SK-N-SH (cell line): ENCODE measurements at regions not wholly inside any gene's neighbourhood (a gene's known extent, or its start where the extent isn't known, plus 50 kb on each side); places are given as distances from the start of the nearest gene placed in this dataset.

Experiments used
- CTCF ChIA-PET: fragments of 300-600, 350-600 bp; formaldehyde crosslinking; extraction: SDS; loops from one replicate; lab custom pipeline; 2021; lab: Yijun Ruan, JAX
- POLR2A ChIA-PET: fragments of 350-600 bp; sonication (Branson Sonifier 250); formaldehyde crosslinking; extraction: SDS; loops from one replicate; lab custom pipeline; 2020; ENCODE audit warnings: antibody characterized with exemption, inconsistent platforms; lab: Yijun Ruan, JAX
- DNase-seq: peaks from one replicate; pipeline ENCODE4 v3.0.0; 2012
- H2AFZ ChIP-seq: fragments of 200-600 bp; sonication (generic); 2 replicates; pipeline ENCODE4 v1.8.1; 2016; ENCODE audit warnings: antibody characterized with exemption, mild to moderate bottlenecking, low read depth
- H3F3A ChIP-seq: fragments of 200-600 bp; sonication (generic); replicated peaks from 2 replicates; pipeline ENCODE3; 2016; ENCODE audit warnings: antibody characterized with exemption, mild to moderate bottlenecking; ENCODE audit not compliant: insufficient read depth
- H3K27ac ChIP-seq, 2 experiments: fragments of 200-500 bp in 1 of 2; fragments of 200-600 bp in 1 of 2; sonication (Bioruptor generic) in 1 of 2; sonication (generic), shearing (Covaris generic) in 1 of 2; 2 replicates each; pipeline versions ENCODE4 v1.5.1 to v1.6.1; 2014 to 2016; ENCODE audit warnings: low read depth in 2 of 2, inconsistent platforms in 1 of 2, low read length in 1 of 2, mild to moderate bottlenecking in 1 of 2, mixed read lengths in 1 of 2
- H3K27me3 ChIP-seq: fragments of 200-600 bp; sonication (generic), shearing (Covaris generic); 2 replicates; pipeline ENCODE4 v1.6.1; 2016; ENCODE audit warnings: mixed run types; ENCODE audit not compliant: insufficient read depth
- H3K36me3 ChIP-seq, 2 experiments: fragments of 200-500 bp in 1 of 2; fragments of 200-600 bp in 1 of 2; sonication (Bioruptor generic) in 1 of 2; sonication (generic) in 1 of 2; replicated peaks in 1 of 2; 2 replicates each; pipeline versions ENCODE3 to v1.5.1; 2014 to 2016; ENCODE audit warnings: low read length in 1 of 2, mild to moderate bottlenecking in 1 of 2; ENCODE audit not compliant: insufficient read depth in 2 of 2, control insufficient read depth in 1 of 2
- H3K4me1 ChIP-seq, 2 experiments: fragments of 200-500 bp in 1 of 2; fragments of 200-600 bp in 1 of 2; sonication (Bioruptor generic) in 1 of 2; sonication (generic), shearing (Covaris generic) in 1 of 2; 2 replicates each; pipeline versions ENCODE4 v1.5.1 to v1.6.1; 2014 to 2016; ENCODE audit warnings: low read depth in 1 of 2, low read length in 1 of 2, mixed run types in 1 of 2; ENCODE audit not compliant: insufficient read depth in 2 of 2, control insufficient read depth in 1 of 2
- H3K4me2 ChIP-seq: fragments of 200-600 bp; sonication (generic), shearing (Covaris generic); 2 replicates; pipeline ENCODE4 v1.6.1; 2017; ENCODE audit warnings: mixed run types
- H3K4me3 ChIP-seq, 2 experiments: fragments of 200-500 bp in 1 of 2; fragments of 200-600 bp in 1 of 2; sonication (Bioruptor generic) in 1 of 2; sonication (generic), shearing (Covaris generic) in 1 of 2; 2 replicates each; pipeline versions ENCODE4 v1.5.1 to v1.8.1; 2014 to 2016; ENCODE audit warnings: low read depth in 2 of 2, inconsistent platforms in 1 of 2, low read length in 1 of 2, mild to moderate bottlenecking in 1 of 2, mixed read lengths in 1 of 2, moderate library complexity in 1 of 2
- H3K79me2 ChIP-seq: fragments of 200-600 bp; sonication (generic); 2 replicates; pipeline ENCODE4 v1.8.1; 2017; ENCODE audit warnings: mild to moderate bottlenecking; ENCODE audit not compliant: insufficient read depth
- H3K9ac ChIP-seq: fragments of 200-600 bp; sonication (generic); 2 replicates; pipeline ENCODE4 v1.6.1; 2017; ENCODE audit warnings: mixed run types
- H3K9me2 ChIP-seq: fragments of 200-600 bp; sonication (generic); 2 replicates; pipeline ENCODE4 v1.6.1; 2017; ENCODE audit warnings: mixed run types
- H3K9me3 ChIP-seq: fragments of 200-600 bp; sonication (generic); 2 replicates; pipeline ENCODE4 v1.6.1; 2017; ENCODE audit warnings: mixed run types, mild to moderate bottlenecking, moderate library complexity
- H4K20me1 ChIP-seq: fragments of 200-600 bp; sonication (generic); 2 replicates; pipeline ENCODE4 v1.6.1; 2017; ENCODE audit warnings: mild to moderate bottlenecking, mixed run types; ENCODE audit not compliant: insufficient read depth
- CHD2 ChIP-seq: fragments of 150-350 bp; IDR thresholded peaks from 2 replicates; pipeline ENCODE4 v1.6.1; 2018; ENCODE audit warnings: low read length; ENCODE audit not compliant: partially characterized antibody
- ELF1 ChIP-seq: IDR thresholded peaks from 2 replicates; pipeline ENCODE4 v1.4.0; 2012
- EP300 ChIP-seq, 2 experiments: IDR thresholded peaks; 2 replicates each; pipeline versions ENCODE4 v1.4.0 to v1.6.1; 2012; ENCODE audit warnings: borderline replicate concordance in 1 of 2, low read depth in 1 of 2, low read length in 1 of 2
- FOSL2 ChIP-seq: IDR thresholded peaks from 2 replicates; pipeline ENCODE4 v1.4.0; 2012; ENCODE audit warnings: low read depth, mild to moderate bottlenecking, moderate library complexity, borderline replicate concordance
- FOXJ3 ChIP-seq: sonication (generic); formaldehyde crosslinking; IDR thresholded peaks from 2 replicates; pipeline ENCODE4 v1.5.1; 2020; ENCODE audit warnings: mild to moderate bottlenecking, missing genetic modification reagents
- GABPA ChIP-seq: IDR thresholded peaks from 2 replicates; pipeline ENCODE4 v1.4.0; 2012; ENCODE audit warnings: low read depth, mild to moderate bottlenecking
- GATA2 ChIP-seq: sonication (generic); formaldehyde crosslinking; IDR thresholded peaks from 2 replicates; pipeline ENCODE4 v1.5.0; 2020; ENCODE audit warnings: mild to moderate bottlenecking, missing genetic modification reagents
- JUND ChIP-seq: IDR thresholded peaks from 2 replicates; pipeline ENCODE4 v1.4.0; 2012
- MXI1 ChIP-seq: IDR thresholded peaks from 2 replicates; pipeline ENCODE4 v1.6.1; 2012; ENCODE audit warnings: mild to moderate bottlenecking, low read depth, low read length, improper control_type of control experiment
- NFIC ChIP-seq: IDR thresholded peaks from 2 replicates; pipeline ENCODE4 v1.4.0; 2012; ENCODE audit warnings: borderline replicate concordance
- RAD21 ChIP-seq: IDR thresholded peaks from 2 replicates; pipeline ENCODE4 v1.6.1; 2012; ENCODE audit warnings: mild to moderate bottlenecking, low read length
- RFX5 ChIP-seq: IDR thresholded peaks from 2 replicates; pipeline ENCODE4 v1.6.1; 2012; ENCODE audit warnings: mild to moderate bottlenecking, improper control_type of control experiment, low read length
- TAF1 ChIP-seq: IDR thresholded peaks from 2 replicates; pipeline ENCODE4 v1.6.1; 2012; ENCODE audit warnings: low read depth, mild to moderate bottlenecking, low read length, moderate library complexity, borderline replicate concordance
- TCF12 ChIP-seq: IDR thresholded peaks from 2 replicates; pipeline ENCODE4 v1.4.0; 2012
- TEAD4 ChIP-seq: IDR thresholded peaks from 2 replicates; pipeline ENCODE4 v1.4.0; 2012; ENCODE audit warnings: mild to moderate bottlenecking, borderline replicate concordance; ENCODE audit not compliant: insufficient read depth
- USF1 ChIP-seq: IDR thresholded peaks from 2 replicates; pipeline ENCODE4 v1.4.0; 2012; ENCODE audit warnings: low read depth, borderline replicate concordance
- YY1 ChIP-seq: IDR thresholded peaks from 2 replicates; pipeline ENCODE4 v1.4.0; 2012; ENCODE audit warnings: low read depth, mild to moderate bottlenecking
- WGBS: methylation state at CpG from one replicate; pipeline ENCODE4 v1.1.6; 2017; ENCODE audit warnings: low lambda C conversion rate; 5-methylcytosine and 5-hydroxymethylcytosine counted together
- TF ChIP-seq, protein P1 (sequence below): fragments of 200-600 bp; sonication (generic); IDR thresholded peaks from 2 replicates; pipeline ENCODE4 v1.6.1; 2017; ENCODE audit warnings: antibody characterized with exemption, mild to moderate bottlenecking, moderate library complexity
- TF ChIP-seq, protein P2 (sequence below): IDR thresholded peaks from 2 replicates; pipeline ENCODE4 v1.4.0; 2012; ENCODE audit warnings: low read depth, borderline replicate concordance

- no peak for TF ChIP-seq CHD2
- no peak for TF ChIP-seq FOSL2
- no peak for TF ChIP-seq MXI1
- no peak for TF ChIP-seq RAD21
- TF ChIP-seq ELF1, result no peak
- TF ChIP-seq TCF12, result no peak
- no peak for TF ChIP-seq RFX5
- TF ChIP-seq, all 33 proteins: peak for 0
Measured at GRCh38 chr11:82631722-82632630, 101.7 kb downstream of the FAM181B start (continued).

GRCh38 chr11:82610671-82611070 is 123.0 kb downstream of the FAM181B start:
- no peak for TF ChIP-seq YY1
- TF ChIP-seq USF1, result no peak
- no peak for TF ChIP-seq FOSL2
- TF ChIP-seq JUND, result no peak
- no peak for TF ChIP-seq TEAD4
- TF ChIP-seq RFX5, result no peak
- no peak for DNase-seq
- H3K9ac ChIP-seq, result no peak overlapping the region
- ChIA-PET CTCF (interaction anchor here (0.7 kb wide), 1 partner anchor 100 kb away, joined by 3 read pairs; no protein-coding TSS in a partner anchor), POLR2A (no interaction called here)
- H3K4me1 ChIP-seq, result no peaks in the 10 kb centered on the region
- H3K4me3 ChIP-seq, result no peak overlapping the region
- no peak overlapping the region for H2AFZ ChIP-seq
- H3K4me2 ChIP-seq, result no peak overlapping the region
- no peaks in the 10 kb centered on the region for H3K79me2 ChIP-seq
- H3K9me3 ChIP-seq, result no peaks in the 10 kb centered on the region
- H3F3A ChIP-seq, result no peaks in the 10 kb centered on the region
- no peaks in the 10 kb centered on the region for H3K27me3 ChIP-seq
- H3K9me2 ChIP-seq, result no peaks in the 10 kb centered on the region
- H3K27ac ChIP-seq, result no peak overlapping the region
- no peaks in the 10 kb centered on the region for H4K20me1 ChIP-seq
- H3K36me3 ChIP-seq, result no peaks in the 10 kb centered on the region

DNA sequence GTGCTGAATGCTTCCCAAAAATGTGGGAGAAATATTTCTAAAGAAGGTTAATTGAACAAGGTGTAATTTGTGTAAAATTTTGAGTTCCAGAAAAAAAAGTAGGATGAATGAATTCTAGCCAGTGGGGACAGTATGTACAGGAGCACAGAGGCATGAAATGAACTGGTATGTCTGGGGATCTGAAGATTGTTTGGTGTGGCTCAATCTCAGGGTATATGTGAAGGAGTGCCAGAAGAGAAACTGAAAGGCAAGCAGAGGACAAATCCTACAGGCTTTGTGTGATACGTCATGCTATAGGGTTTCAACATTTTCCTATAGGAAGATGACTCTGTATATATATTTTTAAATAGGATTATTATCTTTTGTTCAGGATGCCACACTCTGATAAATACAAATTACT is 126.9 kb downstream of the FAM181B start:
- no peak overlapping the region for H3K4me3 ChIP-seq
- H4K20me1 ChIP-seq, result no peaks in the 10 kb centered on the region
- H3K27me3 ChIP-seq, result no peaks in the 10 kb centered on the region
- no peak overlapping the region for H2AFZ ChIP-seq
- no peaks in the 10 kb centered on the region for H3K9me2 ChIP-seq
- no peaks in the 10 kb centered on the region for H3K9me3 ChIP-seq
- H3K36me3 ChIP-seq, result no peaks in the 10 kb centered on the region
- POLR2A ChIA-PET, result no interaction called here
- no peaks in the 10 kb centered on the region for H3K4me1 ChIP-seq
- DNase-seq, result no peak
- no peak overlapping the region for H3K9ac ChIP-seq
- H3F3A ChIP-seq, result no peaks in the 10 kb centered on the region
- WGBS, result 23% methylated on average over 1 of the region's 1 CpG
- no peak overlapping the region for H3K27ac ChIP-seq
- no peak overlapping the region for H3K4me2 ChIP-seq
- CTCF ChIA-PET, result no interaction called here
- no peaks in the 10 kb centered on the region for H3K79me2 ChIP-seq
- TF ChIP-seq RFX5, result no peak
- no peak for TF ChIP-seq CHD2
- no peak for TF ChIP-seq EP300 (IDR thresholded peaks at IDR 0.05; ENCODE audit: borderline replicate concordance in 1 of 2, low read depth in 1 of 2, low read length in 1 of 2)
- no peak for TF ChIP-seq YY1
- TF ChIP-seq GABPA, result no peak
- no peak for TF ChIP-seq USF1
- TF ChIP-seq GATA2, result no peak
- no peak for TF ChIP-seq TCF12
- TF ChIP-seq, protein P1, sequence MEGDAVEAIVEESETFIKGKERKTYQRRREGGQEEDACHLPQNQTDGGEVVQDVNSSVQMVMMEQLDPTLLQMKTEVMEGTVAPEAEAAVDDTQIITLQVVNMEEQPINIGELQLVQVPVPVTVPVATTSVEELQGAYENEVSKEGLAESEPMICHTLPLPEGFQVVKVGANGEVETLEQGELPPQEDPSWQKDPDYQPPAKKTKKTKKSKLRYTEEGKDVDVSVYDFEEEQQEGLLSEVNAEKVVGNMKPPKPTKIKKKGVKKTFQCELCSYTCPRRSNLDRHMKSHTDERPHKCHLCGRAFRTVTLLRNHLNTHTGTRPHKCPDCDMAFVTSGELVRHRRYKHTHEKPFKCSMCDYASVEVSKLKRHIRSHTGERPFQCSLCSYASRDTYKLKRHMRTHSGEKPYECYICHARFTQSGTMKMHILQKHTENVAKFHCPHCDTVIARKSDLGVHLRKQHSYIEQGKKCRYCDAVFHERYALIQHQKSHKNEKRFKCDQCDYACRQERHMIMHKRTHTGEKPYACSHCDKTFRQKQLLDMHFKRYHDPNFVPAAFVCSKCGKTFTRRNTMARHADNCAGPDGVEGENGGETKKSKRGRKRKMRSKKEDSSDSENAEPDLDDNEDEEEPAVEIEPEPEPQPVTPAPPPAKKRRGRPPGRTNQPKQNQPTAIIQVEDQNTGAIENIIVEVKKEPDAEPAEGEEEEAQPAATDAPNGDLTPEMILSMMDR, result no peak
- TF ChIP-seq NFIC, result no peak
- TF ChIP-seq TAF1, result no peak
- TF ChIP-seq ELF1, result no peak
- TF ChIP-seq FOXJ3 (CRISPR knock-in tag), result no peak
- TF ChIP-seq, protein P2, sequence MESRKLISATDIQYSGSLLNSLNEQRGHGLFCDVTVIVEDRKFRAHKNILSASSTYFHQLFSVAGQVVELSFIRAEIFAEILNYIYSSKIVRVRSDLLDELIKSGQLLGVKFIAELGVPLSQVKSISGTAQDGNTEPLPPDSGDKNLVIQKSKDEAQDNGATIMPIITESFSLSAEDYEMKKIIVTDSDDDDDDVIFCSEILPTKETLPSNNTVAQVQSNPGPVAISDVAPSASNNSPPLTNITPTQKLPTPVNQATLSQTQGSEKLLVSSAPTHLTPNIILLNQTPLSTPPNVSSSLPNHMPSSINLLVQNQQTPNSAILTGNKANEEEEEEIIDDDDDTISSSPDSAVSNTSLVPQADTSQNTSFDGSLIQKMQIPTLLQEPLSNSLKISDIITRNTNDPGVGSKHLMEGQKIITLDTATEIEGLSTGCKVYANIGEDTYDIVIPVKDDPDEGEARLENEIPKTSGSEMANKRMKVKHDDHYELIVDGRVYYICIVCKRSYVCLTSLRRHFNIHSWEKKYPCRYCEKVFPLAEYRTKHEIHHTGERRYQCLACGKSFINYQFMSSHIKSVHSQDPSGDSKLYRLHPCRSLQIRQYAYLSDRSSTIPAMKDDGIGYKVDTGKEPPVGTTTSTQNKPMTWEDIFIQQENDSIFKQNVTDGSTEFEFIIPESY, result no peak
